ENCODE measurements at regions not wholly inside any gene's neighbourhood (a gene's known extent, or its start where the extent isn't known, plus 50 kb on each side); places are given as distances from the start of the nearest gene placed in this dataset.
A peak's percentile ranks its signal among the peaks of the same experiment; 100 is the strongest.
"Not testable (repeated sequence)": the region's sequence is repeated elsewhere in the genome, so short reads cannot be mapped to it uniquely, and the experiment has no call there.

DNA sequence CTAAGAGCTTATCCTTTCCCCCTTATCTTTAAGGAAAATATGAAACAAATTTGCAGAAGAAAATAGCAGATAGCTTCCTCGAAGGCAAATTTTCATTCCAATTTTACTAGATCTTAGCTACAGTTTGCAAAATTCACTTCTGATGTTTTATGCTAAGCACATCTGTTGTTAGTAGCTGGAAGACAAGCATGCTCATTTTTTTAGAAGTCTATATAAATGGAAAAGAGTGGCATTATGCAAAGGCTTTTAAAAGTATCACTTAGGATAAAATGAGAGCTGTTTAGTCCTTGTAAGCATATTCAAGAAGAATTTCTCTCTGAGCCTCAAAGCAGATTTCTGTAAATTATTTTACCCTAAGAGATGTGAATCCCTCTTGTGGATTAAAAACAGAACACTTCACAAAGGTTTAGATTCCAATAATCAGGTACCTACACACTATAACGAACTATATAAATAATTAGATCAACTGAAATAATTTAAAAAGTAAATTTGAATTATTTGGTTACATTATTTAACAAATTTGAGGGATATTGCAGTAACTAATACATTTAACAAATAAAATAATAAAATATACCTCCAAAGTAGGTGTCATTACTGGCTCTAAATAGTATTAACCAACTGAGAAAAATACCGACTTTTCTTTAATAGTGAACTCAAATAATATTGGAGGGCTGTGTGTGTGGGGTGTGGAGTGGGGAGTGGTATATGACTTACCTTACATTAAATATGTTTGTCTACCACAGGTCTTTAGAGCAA, 307.1 kb downstream of the SEMA3D start:
- DNase-seq = no peak

DNA sequence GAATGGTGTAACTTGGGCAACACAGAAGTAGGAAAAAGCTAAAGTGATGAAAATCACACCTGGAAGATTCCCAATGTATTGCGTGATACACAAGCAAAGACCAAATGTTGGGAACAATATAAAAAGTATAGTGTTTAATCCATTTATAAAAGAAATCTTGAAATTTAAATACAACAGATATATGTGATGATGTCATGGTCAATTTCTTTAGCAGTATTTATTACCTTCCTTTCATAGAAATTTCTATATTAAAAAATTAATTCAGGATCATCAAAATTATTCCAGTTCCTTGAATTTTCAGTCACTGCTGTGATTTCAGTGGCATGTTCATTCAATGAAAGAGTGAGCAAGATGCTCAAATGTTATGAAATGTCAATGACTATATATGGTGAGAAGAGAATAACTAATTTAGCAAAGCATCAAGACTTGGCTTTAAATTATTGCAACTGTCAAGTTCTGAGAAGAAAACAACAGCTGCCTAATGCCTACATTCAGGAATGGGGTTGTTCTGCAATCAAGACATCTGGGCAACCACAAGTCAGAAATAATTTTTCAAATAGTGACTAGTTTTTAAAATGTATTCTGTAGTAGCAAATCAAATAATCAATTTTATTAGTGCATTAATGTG, 308.8 kb downstream of the SEMA3D start:
- DNase-seq = no peak

DNA sequence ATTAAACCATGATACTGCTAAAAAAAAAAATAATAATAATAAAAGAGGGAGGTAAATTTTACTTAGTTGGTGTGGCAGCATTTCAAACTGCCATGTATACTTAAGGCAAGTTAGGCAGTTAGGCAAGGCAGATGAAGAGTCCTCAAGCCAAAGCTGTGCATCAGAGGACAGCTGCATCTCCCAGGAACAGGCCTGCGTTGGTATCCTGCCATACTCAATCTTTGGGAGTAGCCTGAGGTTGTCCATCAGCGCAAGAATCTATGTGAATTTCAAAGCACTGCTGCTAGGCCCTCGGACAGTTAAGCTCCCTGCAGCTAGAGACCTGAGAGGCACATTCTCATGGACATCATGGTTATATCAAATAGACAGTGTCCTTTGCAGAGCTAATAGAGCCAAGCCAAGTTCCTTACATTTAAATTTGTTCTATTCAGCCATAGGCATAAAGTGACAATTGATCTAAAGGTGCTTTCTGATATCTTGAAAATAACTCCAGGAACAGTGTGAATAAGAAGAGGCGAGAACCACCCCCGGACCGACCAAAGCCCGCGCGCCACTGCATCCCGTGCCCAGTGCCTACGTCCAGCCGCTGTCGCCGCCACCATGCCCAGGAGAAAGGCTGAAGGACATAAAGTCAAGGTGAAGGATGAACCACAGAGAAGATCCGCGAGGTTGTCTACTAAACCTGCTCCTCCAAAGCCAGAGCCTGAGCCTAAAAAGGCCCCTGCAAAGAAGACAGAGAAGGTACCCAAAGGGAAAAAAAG, 310.6 kb downstream of the SEMA3D start:
- DNase-seq = no peak

DNA sequence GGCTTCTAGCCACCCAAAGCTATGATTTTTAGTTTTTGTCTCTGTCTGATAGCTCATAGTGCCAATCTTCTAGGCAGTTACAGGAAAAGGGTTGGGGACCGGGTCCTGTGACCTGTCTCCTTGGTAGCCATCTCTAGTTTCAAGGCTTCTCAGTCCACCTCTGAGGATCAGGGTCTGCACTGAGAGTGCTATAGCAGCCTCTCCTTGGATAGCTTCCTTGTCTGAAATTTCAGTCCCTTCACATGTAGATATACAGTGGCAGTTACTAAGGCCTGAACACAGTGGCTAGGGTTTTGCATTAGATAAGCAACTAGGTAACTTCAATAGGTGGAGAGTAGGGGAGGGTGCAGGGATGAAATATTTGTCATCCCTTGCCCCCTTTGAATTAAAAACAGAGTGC, 321.3 kb downstream of the SEMA3D start:
- no peak for DNase-seq

DNA sequence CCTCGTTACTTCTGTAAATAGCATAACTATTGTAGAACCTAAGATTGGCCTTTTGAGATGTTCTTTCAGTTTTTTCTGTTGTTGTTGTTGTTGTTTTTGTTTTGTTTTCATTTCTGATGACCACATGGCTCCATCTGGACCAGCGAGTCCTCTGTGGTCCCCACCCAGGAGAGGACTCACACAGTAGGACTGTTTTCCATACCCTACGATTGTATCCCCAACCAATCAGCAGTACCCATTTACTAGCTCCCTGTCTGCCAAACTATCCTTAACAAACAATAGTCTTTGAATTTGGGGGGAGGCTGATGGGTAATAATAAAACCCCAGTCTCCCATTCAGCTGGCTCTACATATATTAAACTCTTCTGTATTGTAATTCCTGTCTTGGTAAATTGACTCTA, 329.5 kb downstream of the SEMA3D start:
- no peak for DNase-seq

DNA sequence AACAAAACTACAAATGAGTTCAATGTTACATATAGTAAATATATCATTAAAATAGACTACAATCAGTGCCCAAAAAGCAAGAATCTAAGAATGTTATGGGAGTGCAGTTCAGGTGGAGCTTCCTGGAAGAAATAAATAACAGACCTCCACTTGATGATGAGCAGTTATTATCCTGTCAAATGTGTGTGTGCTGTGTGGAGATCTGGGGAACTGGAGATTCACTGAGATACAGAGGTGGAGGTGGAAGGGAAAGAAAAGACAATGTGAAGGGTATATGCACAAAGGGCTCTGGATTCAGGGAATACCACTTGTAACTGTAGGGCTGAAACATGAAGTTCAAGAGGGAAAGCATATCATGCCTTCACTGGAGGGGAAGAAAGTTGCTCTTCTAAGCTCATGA, 331.1 kb downstream of the SEMA3D start:
- no peak for DNase-seq

DNA sequence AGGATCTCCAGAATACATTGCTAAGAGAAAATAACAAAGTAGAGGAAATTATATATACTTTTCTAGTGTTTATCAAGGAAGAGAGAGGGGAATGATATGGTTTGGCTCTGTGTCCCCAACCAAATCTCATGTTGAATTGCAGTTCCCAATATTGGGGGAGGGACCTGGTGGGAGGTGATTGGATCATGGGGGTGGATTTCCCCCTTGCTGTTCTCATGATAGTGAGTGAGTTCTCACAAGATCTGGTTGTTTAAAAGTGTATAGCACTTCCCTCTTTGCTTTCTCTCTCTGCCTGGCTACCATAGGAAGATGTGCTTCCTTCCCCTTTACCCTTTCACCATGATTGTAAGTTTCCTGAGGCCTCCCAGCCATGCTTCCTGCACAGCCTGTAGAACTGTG, 337.9 kb downstream of the SEMA3D start:
- DNase-seq = not testable (repeated sequence)

DNA sequence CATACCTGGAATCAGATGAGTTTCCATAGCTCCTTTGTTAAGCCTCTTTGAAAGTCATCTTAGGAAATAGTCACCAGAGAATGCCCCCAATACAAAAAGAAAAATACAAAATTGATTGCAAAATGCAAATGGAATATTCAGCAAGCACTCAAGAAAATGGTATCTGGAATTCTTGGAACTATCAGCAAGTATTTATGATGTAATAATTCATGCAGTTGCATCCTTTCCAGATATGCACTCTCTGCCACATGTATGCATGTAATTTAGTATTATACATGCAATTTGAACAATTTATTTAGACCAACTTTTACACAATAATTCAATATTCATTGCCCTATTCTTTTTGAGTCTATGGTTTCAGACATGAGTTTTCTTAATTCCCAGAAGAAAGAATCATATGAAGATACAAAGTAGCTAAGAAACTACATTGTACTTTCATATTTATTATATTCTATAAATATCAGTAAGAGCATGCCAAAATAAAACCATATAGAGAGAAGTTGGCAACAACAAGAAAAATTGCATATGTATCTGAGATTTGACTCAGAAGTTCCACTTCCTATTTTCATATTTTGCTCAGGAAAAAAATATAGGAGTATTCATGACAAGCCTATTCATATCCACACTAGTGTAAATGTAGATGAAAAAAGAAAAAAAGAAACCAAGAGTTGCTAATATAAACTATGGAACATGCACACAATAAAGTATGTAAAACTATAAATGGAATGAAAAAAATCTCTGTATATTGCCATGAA, 338.5 kb downstream of the SEMA3D start:
- peak; percentile 4 for DNase-seq

DNA sequence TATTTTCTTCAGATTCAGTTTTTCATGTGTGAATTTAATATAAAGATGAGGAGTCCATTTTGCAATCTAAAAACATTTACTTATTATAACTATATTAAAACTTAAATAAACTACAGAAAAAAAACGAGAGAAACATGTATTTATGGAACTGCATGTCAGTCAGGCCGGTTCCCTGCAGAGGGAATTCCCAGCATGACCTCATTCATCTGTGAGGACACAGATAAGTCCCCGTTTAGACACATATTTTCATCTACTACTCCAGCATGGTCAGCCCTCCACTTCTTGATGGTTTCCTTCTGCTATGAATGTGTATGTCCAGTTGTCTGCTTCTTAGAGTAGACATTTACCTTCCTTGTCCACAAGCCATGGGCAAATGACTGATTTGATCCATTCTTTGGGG, 339.1 kb downstream of the SEMA3D start:
- DNase-seq = peak; percentile 12

DNA sequence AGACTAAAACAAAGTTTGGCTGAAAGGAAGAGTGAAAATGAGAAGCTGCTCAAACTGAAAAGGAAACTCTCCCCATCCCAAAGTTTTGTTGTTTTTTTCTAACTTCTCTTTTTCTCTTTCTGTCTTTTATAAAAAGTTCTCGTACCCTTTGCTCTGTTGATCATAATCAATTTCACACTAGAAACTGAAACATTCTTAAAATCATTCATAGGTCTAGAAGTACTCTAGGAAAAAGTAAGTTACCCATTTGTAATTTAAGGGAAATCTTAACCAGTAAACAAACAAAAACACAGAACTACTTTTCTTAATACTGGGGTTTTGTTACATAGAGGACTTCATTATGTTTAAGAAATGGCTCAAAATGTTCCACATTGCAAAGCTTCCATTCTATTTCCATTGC, 339.8 kb downstream of the SEMA3D start:
- no peak for DNase-seq

DNA sequence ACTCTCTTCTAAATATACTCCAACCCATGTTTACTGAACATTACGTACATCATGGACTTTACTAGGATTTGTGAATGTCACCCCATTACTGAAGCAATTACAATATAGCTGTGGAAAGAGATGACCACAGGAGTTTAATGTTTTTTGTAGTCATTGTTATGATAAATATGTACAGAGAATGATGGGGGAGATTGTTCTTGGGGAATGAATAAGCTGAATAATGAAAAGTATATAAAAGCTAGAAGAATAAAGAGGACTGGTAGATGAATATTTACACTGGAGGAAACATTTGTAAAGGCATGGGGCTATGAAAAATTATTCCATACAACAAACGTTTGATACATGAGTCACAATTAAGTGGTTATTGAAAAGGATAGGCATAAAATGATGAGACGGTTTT, 340.9 kb downstream of the SEMA3D start:
- DNase-seq = no peak

DNA sequence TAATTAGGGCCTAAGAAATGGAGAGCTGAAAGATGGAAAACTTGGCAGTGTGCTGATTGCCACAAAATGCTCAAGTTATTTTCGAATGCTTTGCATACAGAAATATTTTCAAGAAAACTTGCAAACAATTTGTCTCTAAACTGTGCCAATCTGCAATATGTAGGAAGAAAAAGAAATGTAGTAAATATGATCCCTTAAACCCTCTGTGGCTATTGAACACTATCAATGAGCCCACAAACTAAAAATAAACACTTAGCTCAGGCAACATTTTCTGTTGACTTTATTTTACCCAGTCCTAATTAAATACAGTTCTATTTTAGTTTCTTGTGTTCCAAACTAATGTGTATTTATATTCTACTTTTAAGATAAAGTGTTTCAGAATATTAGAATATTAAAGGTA, 342.1 kb downstream of the SEMA3D start:
- DNase-seq = no peak

DNA sequence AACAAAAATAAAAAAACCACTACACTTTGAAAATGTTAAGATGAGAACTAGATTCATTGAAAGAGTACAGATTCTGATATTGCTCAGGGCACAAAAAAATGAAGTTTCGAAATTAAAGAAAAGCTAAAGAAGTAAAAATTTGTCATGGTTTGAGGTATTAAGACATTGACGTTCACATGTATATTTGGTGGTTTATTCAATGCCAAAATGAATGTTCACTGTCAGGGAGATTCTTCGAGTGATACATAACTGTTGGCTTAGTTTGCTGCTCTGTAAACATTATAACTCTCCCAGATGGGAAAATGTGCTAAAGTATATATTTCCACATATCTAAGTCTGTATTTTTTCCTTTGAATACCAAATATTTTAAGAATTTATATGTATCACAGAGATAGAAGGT, 345.0 kb downstream of the SEMA3D start:
- peak; percentile 40 for DNase-seq

DNA sequence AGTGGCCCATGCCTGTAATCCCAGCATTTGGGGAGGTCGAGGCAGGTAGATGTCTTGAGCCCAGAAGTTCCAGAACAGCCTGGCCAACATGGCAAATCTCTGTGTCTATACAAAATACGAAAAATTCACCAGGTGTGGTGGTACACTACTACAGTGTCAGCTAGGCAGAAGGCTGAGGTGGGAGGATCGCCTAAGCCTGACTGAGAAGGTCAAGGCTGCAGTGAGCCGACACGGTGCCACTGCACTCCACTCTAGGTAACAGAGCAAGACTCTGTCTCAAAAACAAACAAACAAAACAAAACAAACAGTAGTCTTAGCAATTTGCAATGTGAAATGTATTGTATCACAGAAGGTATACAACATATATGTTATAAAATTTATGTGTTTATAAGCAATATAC, 348.0 kb downstream of the SEMA3D start:
- DNase-seq = no peak

DNA sequence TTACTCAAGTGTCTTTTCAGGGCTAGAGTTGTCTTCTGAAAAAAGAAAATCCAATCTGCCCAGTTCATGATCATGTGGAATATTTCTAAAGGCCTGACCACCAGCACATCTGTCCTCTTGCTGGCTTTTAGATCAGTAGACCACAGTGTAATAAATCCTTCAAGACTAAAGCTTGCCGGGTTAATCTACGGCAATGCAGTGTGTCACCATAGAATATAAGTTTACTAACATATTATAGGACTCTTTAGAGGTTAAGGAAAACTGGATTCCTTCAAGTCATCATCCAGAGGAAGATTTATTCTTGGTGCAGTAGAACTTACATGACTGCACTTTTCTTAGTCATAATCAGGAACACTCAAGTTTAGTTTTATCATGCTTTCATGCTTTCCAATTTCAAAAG, 349.5 kb downstream of the SEMA3D start:
- no peak for DNase-seq

DNA sequence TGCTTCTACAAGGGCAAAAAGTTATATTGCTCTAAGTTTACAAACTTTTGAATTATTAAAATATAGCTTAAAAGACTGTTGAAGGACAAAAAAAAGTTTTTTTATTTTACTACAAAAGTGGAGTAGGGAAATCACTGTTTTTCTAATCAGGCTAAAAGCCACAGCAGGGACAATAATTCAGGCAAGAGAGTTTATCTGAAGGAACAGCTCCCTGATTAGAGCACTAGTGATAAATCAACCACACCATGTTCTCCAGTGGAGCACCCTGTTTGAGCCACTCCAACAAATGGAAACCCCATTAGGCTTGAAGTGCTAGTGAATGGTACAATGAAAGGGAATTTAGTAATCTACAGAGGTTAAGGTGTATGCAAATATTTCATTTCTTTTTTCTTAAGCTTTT, 357.1 kb downstream of the SEMA3D start:
- DNase-seq = no peak

DNA sequence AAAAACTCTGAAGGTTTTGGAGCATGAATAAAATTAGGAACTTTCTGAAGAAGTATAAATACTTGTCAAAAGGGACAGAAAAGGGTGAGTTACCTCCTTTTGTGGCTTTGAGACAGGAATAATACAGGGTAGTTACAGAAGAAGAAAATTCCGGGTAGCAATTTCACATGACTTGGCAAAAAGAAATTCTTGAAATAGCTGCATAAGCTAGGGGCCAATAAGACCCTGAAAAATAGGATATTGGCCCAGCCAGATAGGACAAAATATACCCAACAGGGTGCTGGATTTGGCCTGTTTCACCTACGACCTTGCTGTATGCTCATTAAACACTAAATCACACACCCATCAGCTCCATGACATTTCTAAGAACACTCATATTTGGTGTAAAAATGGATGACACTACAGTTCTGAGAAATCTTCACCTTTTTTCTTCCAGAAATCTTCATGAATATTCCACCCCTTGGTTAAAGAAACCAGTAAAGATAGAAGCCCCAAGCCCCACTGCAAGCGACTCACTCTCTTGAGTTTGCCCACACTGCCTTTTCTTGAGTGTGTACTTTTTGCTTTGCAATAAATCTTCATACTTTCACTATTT, 362.7 kb downstream of the SEMA3D start:
- DNase-seq = no peak

DNA sequence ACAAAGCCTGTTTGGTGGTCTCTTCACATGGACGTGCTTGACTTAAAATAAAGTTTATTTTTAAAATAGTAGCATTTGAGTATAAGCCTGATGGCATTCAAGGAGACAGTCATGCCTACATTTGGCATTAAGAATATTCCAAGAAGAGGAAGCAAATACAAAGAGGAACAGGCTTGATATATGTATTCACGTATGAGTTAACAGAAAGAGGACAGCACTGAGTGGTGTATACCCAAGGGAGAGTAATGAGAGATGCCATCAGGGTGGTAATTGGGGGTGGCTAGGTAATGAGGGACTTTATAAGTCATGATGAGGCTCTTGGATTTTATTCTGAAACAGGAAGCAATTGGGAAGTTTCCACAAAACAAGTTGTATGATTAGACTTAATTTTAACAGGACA, 363.3 kb downstream of the SEMA3D start:
- DNase-seq = no peak

DNA sequence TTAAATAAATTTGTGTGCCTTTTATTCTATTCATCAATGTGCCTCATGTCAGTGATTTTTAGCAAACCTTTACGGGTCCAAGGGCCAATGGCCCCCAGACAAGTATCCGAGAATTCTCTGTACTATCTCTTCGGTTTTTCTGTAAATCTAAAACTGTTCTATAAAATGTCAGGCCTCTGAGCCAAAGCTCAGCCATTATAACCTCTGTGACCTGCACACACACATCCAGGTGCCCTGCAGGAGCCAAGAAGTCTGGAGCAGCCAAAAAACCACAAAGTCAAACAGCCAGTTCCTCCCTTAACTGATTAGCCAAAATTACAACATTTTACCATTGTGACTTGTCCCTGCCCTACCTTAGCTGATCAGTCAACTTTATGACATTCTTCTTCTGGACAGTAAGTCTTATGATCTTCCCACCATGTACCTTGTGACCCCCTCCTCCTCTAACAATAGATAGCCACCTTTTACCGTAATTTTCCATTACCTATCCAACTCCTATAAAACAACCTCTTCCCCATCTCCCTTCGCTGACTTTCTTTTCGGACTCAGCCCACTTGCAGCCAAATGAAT, 363.8 kb downstream of the SEMA3D start:
- no peak for DNase-seq

DNA sequence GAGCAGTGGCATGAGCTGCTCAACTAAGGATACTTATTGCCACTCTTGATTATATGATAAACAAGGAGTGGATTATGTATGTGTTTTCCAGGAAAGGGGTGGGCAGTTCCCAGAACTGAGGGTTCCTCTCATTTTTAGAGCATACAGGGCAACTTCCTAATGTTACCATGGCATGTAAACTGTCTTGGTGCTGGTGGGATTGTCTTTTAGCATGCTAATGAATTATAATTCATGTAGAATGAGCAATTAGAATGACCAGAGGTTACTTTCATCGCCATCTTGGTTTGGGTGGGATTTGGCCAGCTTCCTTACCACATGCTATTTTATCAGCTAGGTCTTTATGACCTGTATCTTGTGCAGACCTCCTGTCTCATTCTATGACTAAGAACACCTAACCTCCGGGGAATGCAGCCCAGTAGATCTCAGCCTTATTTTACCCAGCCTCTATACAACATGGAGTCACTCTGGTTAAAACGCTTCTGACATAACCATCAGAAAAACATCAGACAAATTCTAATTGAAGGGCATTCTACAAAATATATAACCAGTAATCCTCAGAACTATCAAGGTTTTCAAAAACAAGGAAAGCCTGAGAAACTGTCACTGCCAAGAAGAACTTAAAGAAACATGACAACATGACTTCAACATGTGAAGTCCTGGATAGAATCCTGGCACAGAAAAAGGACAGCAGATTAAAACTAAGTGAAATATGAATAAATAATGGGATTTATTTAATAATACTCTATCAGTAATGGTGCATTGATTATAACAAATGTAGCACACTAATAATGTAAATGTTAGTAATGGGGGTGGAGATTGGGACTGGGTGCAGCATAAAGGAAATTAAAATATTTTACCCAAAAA, 365.0 kb downstream of the SEMA3D start:
- no peak for DNase-seq

DNA sequence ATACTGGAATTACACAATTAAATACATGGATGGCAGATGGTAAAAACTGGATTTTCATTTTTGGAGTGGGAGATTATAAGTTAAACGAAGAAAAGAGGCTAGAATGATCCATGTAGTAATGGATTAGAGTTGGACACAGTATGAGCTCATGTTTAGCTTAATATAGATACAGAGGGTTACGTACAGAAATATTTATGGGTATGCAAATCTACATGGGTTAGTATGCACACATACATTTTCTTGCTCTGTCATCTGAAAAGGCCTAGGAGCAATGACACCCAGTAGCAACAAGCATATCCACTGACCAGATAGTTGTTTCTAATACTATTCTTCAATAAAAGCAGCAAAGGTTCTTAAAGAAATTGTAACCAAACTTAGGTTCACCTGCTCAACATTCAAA, 366.4 kb downstream of the SEMA3D start:
- DNase-seq = no peak

Measured in fibroblast of skin of back (primary cell).